D721Med (cell line): ENCODE measurements at regions not wholly inside any gene's neighbourhood (a gene's known extent, or its start where the extent isn't known, plus 50 kb on each side); places are given as distances from the start of the nearest gene placed in this dataset.

Experiments
- DNase-seq: peaks from one replicate; pipeline ENCODE4 v3.0.0; 2011; ENCODE audit warnings: low spot score; ENCODE audit not compliant: insufficient read length
- FAIRE-seq: peaks from 2 replicates; lab custom pipeline; 2011; peaks lifted over from hg19 to GRCh38; lab: Jason Lieb, UNC
- TF ChIP-seq, protein P1 (sequence below): IDR thresholded peaks from 2 replicates; pipeline ENCODE4 v1.5.1; 2012; ENCODE audit warnings: mild to moderate bottlenecking, control low read depth; ENCODE audit not compliant: insufficient read depth; ENCODE audit errors: missing control alignments

DNA sequence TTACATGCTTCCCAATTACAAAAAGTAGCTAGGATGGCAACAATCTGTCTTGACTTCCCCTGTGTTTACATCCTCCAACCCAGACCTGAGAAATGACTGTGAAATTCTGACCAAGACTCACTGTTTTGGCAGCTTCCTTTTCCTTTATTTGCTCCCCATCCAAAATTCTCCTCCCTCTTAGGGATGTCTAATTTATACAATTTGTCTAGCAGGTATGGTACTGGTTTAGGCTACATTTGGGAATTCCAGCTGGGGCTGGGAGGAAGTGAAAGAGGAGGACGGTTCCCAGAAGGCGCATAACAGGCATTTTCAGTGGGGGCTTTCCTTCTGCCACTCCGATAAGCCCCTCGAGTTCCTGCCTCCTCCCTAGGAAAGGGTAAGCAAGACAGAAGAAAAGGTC is 231.5 kb upstream of the BTBD3 start:
- FAIRE-seq (no peak), DNase-seq (no peak)
- TF ChIP-seq, protein P1, sequence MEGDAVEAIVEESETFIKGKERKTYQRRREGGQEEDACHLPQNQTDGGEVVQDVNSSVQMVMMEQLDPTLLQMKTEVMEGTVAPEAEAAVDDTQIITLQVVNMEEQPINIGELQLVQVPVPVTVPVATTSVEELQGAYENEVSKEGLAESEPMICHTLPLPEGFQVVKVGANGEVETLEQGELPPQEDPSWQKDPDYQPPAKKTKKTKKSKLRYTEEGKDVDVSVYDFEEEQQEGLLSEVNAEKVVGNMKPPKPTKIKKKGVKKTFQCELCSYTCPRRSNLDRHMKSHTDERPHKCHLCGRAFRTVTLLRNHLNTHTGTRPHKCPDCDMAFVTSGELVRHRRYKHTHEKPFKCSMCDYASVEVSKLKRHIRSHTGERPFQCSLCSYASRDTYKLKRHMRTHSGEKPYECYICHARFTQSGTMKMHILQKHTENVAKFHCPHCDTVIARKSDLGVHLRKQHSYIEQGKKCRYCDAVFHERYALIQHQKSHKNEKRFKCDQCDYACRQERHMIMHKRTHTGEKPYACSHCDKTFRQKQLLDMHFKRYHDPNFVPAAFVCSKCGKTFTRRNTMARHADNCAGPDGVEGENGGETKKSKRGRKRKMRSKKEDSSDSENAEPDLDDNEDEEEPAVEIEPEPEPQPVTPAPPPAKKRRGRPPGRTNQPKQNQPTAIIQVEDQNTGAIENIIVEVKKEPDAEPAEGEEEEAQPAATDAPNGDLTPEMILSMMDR: no peak

DNA sequence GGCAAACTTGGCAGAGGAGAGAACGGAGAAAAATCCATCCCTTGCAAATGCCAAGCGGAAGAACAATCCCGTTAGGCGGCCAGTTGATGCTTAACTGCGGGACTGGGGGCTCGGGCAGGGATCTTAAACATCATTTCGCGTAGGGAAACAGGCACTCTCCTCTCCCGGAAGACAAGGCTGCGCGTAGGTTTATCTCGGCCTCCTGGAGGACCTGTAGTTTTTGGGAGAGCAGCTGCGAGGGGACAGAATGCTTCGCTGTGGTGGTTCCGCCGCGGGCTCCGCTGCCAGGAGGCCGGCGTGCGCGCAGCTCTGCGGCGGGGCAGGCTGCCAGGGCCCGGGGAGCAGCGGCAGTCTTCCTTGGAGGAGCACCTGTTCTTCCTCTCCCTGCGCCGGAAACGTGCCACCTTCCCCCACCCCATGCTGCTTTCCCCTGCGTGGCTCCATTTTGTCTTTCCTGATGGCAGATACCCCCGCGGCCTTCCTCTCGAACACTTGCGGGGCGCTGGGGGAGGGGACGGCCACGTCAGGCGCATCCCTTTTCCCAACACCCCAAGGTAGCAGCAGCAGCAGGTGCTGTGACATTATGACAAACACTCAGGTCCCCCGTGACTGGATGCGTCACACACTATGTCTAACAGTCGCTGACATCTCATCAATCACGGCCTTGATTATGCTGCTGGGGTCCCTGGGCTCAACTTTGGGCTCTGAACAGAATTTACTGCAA is 230.7 kb upstream of the BTBD3 start:
- TF ChIP-seq, protein P1: no peak
- FAIRE-seq (no peak), DNase-seq (no peak)

DNA sequence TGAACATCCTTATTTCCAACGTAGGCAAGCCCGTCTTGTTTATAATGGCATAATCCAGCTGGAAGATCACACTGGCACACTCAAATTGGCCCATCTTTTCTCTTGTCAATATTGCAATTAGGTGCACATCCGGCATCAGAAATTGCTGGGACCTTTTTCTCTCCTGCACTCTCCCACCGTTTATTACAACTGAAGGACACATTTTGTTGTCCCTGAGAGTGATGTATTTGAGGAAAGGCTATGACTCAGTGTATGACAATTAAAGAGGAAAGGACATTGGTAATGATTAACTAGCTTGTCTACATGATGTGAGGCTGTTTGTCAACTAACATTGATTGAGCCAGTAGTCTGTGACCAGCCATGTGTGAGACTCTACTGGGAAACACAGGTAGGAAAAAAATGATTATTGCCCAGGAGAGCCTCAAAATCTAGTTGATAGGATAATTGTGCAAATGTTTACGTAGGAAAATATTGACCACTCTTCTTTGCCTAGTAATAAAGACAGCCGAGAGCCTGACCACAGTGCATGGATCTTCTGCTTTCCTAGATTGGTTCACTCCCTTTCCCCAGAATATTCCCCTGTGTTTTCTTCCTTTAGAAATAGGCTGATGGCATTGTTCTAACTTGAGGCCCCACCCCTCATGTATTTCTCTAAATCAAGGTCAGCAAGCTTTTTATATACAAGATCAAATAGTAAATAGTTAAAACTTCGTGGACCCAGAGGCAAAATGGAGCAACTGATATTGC is 230.0 kb upstream of the BTBD3 start:
- TF ChIP-seq, protein P1: no peak
- DNase-seq (no peak), FAIRE-seq (no peak)

DNA sequence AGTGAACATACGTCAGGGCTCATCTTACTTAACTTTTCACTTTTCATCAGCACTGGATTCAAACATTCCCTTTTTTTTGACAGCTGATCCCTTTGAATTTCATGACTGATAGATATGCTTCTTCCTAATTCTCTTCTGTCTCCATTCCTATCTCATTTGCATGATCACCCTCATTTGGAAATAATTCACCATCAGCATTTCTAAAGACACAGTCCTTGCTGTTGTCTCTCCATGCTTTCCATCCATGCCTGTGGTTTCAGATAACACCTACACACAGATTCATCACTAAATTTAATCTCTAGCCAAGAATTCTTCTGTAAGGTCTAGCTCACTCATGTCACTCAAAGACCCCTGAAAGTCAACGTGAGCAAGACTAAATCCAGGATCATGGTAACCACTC is 228.4 kb upstream of the BTBD3 start:
- no peak for DNase-seq
- FAIRE-seq: no peak
- TF ChIP-seq, protein P1: no peak

DNA sequence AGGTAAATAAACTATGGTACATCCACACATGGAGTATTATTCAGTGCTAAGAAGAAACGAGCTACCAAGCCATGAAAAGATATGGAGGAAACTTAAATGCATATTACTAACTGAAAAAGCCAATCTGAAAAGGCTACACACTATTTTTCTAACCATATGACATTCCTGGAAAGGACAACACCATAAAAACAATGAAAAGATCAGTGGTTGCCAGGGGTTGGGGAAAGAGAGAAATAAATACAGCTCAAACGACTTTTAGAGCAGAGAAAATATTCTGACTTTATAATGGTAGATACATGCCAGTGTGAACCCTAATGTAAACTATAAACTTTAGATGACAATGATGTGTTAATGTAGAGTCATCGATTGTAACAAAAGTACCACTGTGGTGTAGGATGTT is 225.9 kb upstream of the BTBD3 start:
- FAIRE-seq (no peak), DNase-seq (no peak)
- TF ChIP-seq, protein P1: no peak

DNA sequence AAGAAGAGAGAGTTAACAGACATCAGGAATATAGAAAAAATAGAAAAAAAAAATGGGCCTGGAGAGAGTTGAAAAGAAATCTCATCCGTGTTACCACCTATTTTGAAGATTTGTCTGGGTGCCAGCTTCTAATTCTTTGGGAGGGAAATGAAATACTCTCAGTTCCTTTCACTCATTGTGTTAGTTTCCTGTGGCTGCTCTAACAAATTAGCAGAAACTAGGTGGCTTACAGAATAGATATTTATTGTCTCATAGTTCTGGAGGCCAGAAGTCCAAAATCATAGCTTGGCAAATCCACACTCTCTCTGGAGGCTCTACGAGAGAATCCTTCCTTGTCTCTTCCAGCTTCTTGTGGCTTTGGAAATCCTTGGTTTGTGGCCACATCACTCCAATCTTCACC is 225.1 kb upstream of the BTBD3 start:
- FAIRE-seq (no peak), DNase-seq (no peak)
- TF ChIP-seq, protein P1: no peak

DNA sequence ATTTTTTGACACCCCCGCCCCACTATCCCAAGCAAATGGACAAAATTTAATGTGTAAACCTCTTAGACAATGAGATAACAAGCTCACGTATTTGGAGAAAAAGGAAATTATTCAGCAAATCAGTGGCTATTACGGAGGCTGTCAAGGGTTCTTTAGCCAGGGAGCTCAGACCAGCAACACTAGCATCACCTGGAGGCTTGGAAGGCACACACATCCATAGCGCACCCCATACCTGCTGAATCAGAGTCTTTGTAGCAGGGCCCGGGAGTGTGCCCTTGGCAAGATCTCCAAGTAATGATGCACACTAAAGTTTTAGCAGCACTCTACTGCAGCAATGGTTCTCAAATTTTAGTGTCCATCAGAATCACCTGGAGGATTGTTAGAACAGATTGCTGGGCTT is 223.2 kb upstream of the BTBD3 start:
- FAIRE-seq (no peak), DNase-seq (no peak)
- TF ChIP-seq, protein P1: no peak
